ENCODE measurements at regions not wholly inside any gene's neighbourhood (a gene's known extent, or its start where the extent isn't known, plus 50 kb on each side); places are given as distances from the start of the nearest gene placed in this dataset.
"Not testable (repeated sequence)": the region's sequence is repeated elsewhere in the genome, so short reads cannot be mapped to it uniquely, and the experiment has no call there.

- DNase-seq (ENCODE audit: low read depth in 3 of 3) = no peak
Observed at GRCh38 chr5:15103130-15103529, 231.6 kb upstream of the ANKH start.

- no peak for DNase-seq (ENCODE audit: low read depth in 3 of 3)
Observed at GRCh38 chr5:15097552-15097951, 226.0 kb upstream of the ANKH start.

DNA sequence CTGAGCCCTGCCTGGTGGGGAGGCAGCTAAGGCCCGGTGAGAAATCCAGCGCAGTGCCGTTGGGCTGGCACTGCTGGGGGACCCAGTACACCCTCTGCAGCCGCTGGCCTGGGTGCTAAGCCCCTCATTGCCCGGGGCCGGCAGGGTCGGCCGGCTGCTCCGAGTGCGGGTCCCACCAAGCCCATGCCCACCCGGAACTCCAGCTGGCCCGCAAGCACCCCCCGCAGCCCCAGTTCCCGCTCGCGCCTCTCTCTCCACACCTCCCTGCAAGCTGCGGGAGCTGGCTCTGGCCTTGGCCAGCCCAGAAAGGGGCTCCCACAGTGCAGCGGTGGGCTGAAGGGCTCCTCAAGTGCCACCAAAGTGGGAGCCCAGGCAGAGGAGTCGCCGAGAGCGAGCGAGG lies 225.1 kb upstream of the ANKH start:
- DNase-seq (ENCODE audit: low read depth in 3 of 3) = not testable (repeated sequence)

DNA sequence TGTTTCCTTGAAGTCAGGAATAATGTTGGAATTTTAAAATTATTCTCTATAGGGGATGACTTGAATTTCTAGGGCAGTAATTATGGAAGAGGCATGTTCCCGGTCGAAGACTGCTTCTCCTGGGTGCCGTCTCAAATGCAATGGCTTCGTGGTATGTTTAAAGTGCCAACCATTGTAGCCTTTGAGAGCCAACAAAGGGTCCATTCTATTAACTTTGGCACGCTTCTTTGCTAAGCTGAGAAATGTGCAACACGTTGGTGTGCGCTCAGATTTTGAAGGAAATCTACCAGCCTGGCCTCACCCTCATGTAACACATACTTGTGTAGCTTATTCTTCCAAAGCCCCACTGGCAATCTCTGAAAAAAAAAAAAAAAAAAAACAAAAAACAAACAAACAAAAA lies 221.2 kb upstream of the ANKH start:
- no peak for DNase-seq (ENCODE audit: low read depth in 3 of 3)

DNA sequence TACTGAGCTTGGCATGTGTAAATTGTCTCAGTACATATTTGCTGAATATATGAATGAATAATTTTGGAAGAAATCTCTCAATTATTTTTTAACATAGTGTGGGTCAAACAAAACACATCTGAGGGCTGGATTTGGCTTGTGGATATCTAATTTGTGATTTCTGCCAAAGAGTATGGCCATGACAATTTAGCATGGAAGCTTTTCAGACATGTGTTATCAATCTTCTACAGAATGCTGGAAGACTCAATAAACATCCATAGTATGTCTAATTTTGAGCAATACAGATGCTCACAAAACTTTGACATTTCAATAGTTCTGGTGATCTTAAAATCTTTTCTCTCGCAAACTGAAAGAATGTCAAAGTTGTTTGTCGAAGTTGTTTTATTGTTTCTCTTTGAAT lies 214.1 kb upstream of the ANKH start:
- no peak for DNase-seq (ENCODE audit: low read depth in 3 of 3)

- no peak for DNase-seq (ENCODE audit: low read depth in 3 of 3)
Observed at GRCh38 chr5:15082096-15082495, 210.5 kb upstream of the ANKH start.

GRCh38 chr5:15080219-15080618 lies 208.6 kb upstream of the ANKH start:
- DNase-seq (ENCODE audit: low read depth in 3 of 3) = no peak

GRCh38 chr5:15079566-15079965 lies 208.0 kb upstream of the ANKH start:
- no peak for DNase-seq (ENCODE audit: low read depth in 3 of 3)

- DNase-seq (ENCODE audit: low read depth in 3 of 3) = no peak
Observed at GRCh38 chr5:15074651-15075050, 203.1 kb upstream of the ANKH start.

DNA sequence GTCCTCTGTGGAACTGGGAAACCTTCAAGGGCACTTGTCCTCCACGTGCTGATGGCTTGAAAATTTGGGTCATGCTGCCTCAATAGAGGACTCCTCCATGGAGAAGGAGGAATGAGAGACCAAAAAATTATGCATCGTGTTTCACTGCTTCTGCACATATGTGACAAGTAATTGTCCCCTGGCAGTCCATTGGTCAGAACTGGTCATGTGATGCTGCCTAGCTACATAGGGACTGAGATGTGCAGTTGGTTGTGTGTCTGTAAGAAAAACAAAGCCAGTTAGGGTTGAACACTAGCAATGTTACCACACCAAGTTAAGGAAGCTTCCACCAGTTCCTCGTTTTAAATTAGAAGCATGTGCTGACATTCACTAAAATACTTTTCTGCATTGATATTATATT lies 201.9 kb upstream of the ANKH start:
- no peak for DNase-seq (ENCODE audit: low read depth in 3 of 3)

DNA sequence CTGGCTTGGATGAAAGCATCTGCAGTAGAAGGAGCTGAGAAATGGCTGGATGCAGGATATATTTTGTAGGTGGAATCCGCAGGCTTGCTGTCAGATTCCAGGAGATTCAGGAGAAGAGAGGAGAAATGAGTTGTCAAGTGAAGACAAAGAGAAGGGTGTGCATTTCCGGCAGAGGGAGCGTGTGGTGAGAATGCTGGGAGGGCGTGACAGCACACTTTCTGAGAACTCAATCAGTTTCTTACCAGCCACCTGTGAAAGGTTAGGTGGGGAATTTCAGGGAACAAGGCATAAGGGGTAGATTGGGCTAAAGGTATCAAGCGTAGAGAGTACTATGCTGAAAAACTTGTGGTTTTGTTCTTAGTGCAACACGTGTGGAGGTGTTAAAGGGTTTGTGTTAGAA lies 199.3 kb upstream of the ANKH start:
- DNase-seq (ENCODE audit: low read depth in 3 of 3) = no peak

DNA sequence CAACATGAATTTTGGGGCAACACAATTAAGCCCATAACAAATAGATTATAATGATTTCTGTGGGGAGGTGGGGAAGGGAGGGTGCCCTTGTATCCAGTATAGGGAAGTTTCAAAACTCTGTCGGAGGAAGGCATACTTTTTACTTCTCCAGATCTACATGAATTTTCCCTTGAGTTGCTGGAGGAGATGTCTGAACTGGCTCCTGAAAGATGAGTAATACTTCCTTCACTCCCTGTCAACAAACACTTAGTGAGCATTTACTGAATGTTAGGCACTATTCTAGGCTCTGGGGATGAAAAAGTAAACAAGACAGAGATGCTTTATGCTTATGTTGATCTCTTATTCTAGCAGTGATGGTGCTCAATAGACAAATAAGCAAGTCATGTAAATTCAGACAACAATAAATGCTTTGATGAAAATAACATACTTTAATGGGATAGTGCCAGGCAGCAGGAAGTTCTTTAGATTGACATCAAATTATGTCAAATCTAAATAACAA lies 197.9 kb upstream of the ANKH start:
- no peak for DNase-seq (ENCODE audit: low read depth in 3 of 3)

DNA sequence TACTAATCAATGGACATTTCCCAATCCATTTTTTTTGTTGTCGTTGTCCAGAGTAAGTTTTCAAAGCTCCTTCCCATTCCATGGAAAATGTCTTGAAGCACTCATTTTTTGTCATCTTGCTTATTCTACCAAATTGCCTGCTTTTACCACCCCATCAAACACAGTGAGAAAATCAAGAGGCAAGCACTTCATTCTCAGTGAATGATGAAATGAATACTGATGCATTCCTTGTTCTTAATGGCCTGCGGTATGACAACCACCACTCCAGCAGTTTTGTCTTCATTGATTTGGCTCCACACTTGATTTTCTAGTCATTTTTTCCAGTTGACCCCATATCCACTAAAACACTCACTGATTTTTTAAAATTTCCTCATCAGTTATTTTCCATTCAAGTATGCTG lies 193.5 kb upstream of the ANKH start:
- DNase-seq (ENCODE audit: low read depth in 3 of 3) = no peak

GRCh38 chr5:15064396-15064795 lies 192.8 kb upstream of the ANKH start:
- no peak for DNase-seq (ENCODE audit: low read depth in 3 of 3)

DNA sequence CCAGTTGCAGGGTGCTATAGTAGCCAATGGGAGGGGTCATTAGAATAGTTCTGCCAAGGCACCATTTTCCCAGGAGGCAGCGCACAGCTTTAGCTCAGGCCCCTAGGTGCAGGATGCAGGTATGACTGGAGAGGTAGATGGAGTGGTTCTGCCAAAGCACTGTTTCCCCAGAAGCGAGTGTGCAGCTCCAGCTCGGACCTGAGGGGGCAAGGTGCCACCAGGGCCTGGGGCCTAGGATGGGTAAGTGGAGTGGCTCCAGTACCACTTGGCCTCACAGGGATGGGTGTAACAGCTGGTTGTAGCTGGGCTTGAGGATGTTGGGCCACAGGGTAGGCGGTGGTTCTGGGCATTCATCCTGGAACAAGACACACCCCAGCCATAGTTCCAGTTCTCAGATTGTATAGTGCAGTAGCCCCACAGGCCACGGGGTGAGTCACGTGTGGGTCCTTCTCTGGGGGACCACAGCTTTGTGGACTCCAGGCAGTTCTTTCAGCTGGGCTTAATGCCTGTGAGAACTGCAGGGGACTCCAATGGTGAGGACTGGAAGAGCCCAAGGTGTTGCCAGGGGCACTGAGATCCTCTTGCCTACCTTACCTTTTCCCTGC lies 185.5 kb upstream of the ANKH start:
- no peak for DNase-seq (ENCODE audit: low read depth in 3 of 3)

DNA sequence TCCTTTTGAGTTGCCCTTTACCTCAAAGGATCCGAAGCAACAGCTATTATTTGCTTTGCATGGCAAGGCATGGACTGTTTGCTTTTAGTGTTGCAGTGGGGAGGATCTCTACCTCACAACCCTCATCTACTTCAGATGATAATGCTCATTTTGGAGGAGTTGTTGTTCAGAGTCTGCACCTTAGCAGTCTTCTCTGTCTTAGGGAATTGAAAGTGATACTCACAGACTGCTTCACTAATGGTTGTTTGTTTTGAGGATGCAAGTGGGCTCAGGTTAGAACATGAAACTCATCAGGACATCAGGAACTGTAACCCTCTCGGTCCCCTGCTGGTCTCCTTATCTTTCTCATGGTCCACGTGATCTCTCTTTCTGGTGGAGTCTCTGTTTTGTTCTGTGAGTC lies 172.9 kb upstream of the ANKH start:
- DNase-seq (ENCODE audit: low read depth in 3 of 3) = no peak

- DNase-seq (ENCODE audit: low read depth in 3 of 3) = no peak
Observed at GRCh38 chr5:15037247-15037908, 165.8 kb upstream of the ANKH start.

- no peak for DNase-seq (ENCODE audit: low read depth in 3 of 3)
Observed at GRCh38 chr5:15034379-15034778, 162.8 kb upstream of the ANKH start.

- no peak for DNase-seq (ENCODE audit: low read depth in 3 of 3)
Observed at GRCh38 chr5:15031180-15031579, 159.6 kb upstream of the ANKH start.

DNA sequence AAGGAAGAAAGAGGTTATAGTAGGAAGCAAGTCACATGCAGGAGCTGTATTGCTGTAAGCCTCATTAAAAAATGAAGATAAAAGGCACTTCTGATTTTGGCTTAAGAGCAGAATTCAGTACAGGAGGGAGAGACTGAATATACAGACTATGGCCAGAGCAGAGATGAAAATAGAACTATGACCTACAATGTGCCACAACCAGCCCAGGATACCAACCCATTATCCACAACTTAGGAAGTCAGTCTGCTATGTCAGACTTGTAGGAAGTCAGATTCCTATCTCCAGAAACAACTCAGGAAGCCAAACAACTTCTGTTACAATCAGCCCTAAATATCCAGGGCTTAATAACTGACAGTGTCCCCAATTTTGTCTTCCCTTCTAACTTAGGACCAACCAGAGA lies 156.2 kb upstream of the ANKH start:
- DNase-seq (ENCODE audit: low read depth in 3 of 3) = no peak

- no peak for DNase-seq (ENCODE audit: low read depth in 3 of 3)
Observed at GRCh38 chr5:15026944-15027343, 155.4 kb upstream of the ANKH start.

DNA sequence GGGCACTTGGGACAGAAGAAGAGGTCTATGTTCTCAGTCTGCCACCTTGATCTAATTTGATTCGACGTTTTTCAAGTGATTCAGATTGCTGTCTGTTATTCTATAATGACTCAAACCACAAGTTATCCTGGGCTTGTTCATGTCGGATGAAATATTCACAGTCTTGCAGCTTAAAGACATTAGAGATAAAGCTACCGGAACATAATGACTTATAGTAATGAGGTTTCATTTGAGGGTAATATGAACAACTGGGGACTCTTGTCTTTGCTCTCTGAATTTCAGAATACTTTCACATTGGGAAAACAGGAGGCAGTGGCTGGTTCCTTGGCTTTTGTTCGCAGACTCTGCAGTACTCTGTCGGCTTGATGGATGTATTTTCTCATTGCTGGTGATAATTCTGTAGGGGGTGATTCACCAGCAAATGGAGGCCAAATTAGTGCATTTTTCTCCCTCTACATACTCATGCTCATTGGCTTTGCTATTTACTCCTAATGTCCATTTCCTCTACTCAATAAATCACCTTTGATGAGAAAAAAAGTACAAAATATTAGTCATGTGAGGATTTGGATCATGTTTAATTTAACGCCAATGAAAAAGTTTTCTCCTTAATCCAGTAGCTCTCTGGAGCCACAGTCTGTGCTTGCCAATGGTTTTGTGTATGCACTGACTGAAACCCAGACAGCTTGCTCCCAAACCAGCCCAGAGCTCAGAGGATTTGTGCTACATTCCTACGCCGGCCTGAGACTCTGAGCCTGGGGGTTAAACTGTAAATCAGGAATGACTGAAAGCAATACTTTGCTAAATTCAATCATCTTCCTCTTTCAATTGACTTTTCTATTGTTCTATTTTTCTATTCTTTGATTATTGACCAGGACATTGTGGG lies 154.7 kb upstream of the ANKH start:
- DNase-seq (ENCODE audit: low read depth in 3 of 3) = no peak

DNA sequence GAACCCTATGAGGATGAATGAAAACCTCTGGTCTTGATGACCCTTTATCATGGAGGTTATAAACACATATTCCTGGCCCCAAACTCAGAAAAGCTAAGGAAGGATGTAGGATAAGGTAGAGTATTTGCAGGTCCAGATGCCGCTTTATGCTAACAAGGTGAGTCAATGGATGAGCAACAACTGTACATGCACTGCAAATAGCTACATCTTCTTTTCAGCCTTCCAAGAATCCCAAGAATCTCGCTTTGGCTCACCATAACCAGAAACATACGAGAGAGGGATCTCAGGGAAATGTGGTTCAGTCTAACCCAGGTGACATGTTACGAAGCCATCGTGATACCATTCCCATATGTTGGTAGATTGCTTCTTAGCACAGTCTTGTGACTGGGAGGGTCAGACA lies 152.3 kb upstream of the ANKH start:
- DNase-seq (ENCODE audit: low read depth in 3 of 3) = no peak

Data from stimulated activated CD4-positive, alpha-beta T cell treated with anti-CD3 and anti-CD28 coated beads, TNF-alpha, amount 100 ng/mL, for 24 hours (primary cell).